ENCODE measurements at regions not wholly inside any gene's neighbourhood (a gene's known extent, or its start where the extent isn't known, plus 50 kb on each side); places are given as distances from the start of the nearest gene placed in this dataset.

- DNase-seq (ENCODE audit: extremely low read depth, low read depth) = no peak
- no peak overlapping the region for H3K4me3 ChIP-seq (replicated peaks; ENCODE audit: low read depth, low read length)
- no peak for TF ChIP-seq CTCF (IDR thresholded peaks at IDR 0.05; ENCODE audit: low read depth, low read length, missing control alignments)
Observed at GRCh38 chr13:24064371-24064770, 96.1 kb upstream of the SPATA13 start.

- TF ChIP-seq CTCF (IDR thresholded peaks at IDR 0.05; ENCODE audit: low read depth, low read length, missing control alignments) = no peak
- H3K4me3 ChIP-seq (replicated peaks; ENCODE audit: low read depth, low read length) = no peak overlapping the region
- no peak for DNase-seq (ENCODE audit: extremely low read depth, low read depth)
Observed at GRCh38 chr13:24065176-24065575, 95.3 kb upstream of the SPATA13 start.

- no peak for TF ChIP-seq CTCF (IDR thresholded peaks at IDR 0.05; ENCODE audit: low read depth, low read length, missing control alignments)
- no peak overlapping the region for H3K4me3 ChIP-seq (replicated peaks; ENCODE audit: low read depth, low read length)
- no peak for DNase-seq (ENCODE audit: extremely low read depth, low read depth)
Observed at GRCh38 chr13:24066405-24067295, 93.9 kb upstream of the SPATA13 start.

- DNase-seq (ENCODE audit: extremely low read depth, low read depth) = no peak
- no peak for TF ChIP-seq CTCF (IDR thresholded peaks at IDR 0.05; ENCODE audit: low read depth, low read length, missing control alignments)
- H3K4me3 ChIP-seq (replicated peaks; ENCODE audit: low read depth, low read length) = no peak overlapping the region
Observed at GRCh38 chr13:24068472-24068871, 92.0 kb upstream of the SPATA13 start.

GRCh38 chr13:24071016-24071415 is 89.5 kb upstream of the SPATA13 start:
- no peak for DNase-seq (ENCODE audit: extremely low read depth, low read depth)
- TF ChIP-seq CTCF (IDR thresholded peaks at IDR 0.05; ENCODE audit: low read depth, low read length, missing control alignments) = no peak
- H3K4me3 ChIP-seq (replicated peaks; ENCODE audit: low read depth, low read length) = no peak overlapping the region

- H3K4me3 ChIP-seq (replicated peaks; ENCODE audit: low read depth, low read length) = no peak overlapping the region
- DNase-seq (ENCODE audit: extremely low read depth, low read depth) = peak; percentile 42
- no peak for TF ChIP-seq CTCF (IDR thresholded peaks at IDR 0.05; ENCODE audit: low read depth, low read length, missing control alignments)
Observed at GRCh38 chr13:24071423-24072075, 89.0 kb upstream of the SPATA13 start.

All from HFF-Myc (cell line).